ENCODE measurements at regions not wholly inside any gene's neighbourhood (a gene's known extent, or its start where the extent isn't known, plus 50 kb on each side); places are given as distances from the start of the nearest gene placed in this dataset.

GRCh38 chr2:221817052-221817451, 244.9 kb upstream of the EPHA4 start:
- H3K9me3 ChIP-seq, result no peaks in the 10 kb centered on the region
- DNase-seq, result no peak
- WGBS, 2 donors, result 71 to 92% methylated on average over 4 of the region's 4 CpGs
- no peaks in the 10 kb centered on the region for H3K4me1 ChIP-seq
- no peak overlapping the region for H3K27ac ChIP-seq
- H3K4me3 ChIP-seq, result no peak overlapping the region
- H3K27me3 ChIP-seq, result no peaks in the 10 kb centered on the region
- no peaks in the 10 kb centered on the region for H3K36me3 ChIP-seq
- TF ChIP-seq CTCF (IDR thresholded peaks at IDR 0.05) (no peak), POLR2A (IDR thresholded peaks at IDR 0.05) (no peak)
- intact Hi-C loops (cut with DNase I), result no loop called here

GRCh38 chr2:221816566-221816965, 244.5 kb upstream of the EPHA4 start:
- 72 to 78% methylated on average over 6 to 9 of the region's 9 CpGs for WGBS, 2 donors
- no peaks in the 10 kb centered on the region for H3K27me3 ChIP-seq
- no peaks in the 10 kb centered on the region for H3K4me1 ChIP-seq
- H3K36me3 ChIP-seq, result no peaks in the 10 kb centered on the region
- DNase-seq, result no peak
- no peak overlapping the region for H3K27ac ChIP-seq
- H3K4me3 ChIP-seq, result no peak overlapping the region
- intact Hi-C loops (cut with DNase I), result no loop called here
- no peak for TF ChIP-seq CTCF (IDR thresholded peaks at IDR 0.05)
- TF ChIP-seq POLR2A (IDR thresholded peaks at IDR 0.05), result no peak
- H3K9me3 ChIP-seq, result no peaks in the 10 kb centered on the region

GRCh38 chr2:221810650-221811049, 238.5 kb upstream of the EPHA4 start:
- H3K36me3 ChIP-seq, result no peaks in the 10 kb centered on the region
- H3K4me1 ChIP-seq, result no peaks in the 10 kb centered on the region
- no peaks in the 10 kb centered on the region for H3K27me3 ChIP-seq
- H3K27ac ChIP-seq, result no peak overlapping the region
- TF ChIP-seq CTCF (IDR thresholded peaks at IDR 0.05) (no peak), POLR2A (IDR thresholded peaks at IDR 0.05) (no peak)
- no peaks in the 10 kb centered on the region for H3K9me3 ChIP-seq
- DNase-seq, result no peak
- no peak overlapping the region for H3K4me3 ChIP-seq
- intact Hi-C loops (cut with DNase I), result no loop called here

- WGBS, 2 donors, result 23% methylated on average over 4 of the region's 4 CpGs
- no peaks in the 10 kb centered on the region for H3K9me3 ChIP-seq
Observed at GRCh38 chr2:221810245-221810644, 238.1 kb upstream of the EPHA4 start.

GRCh38 chr2:221808488-221808887, 236.4 kb upstream of the EPHA4 start:
- H3K27ac ChIP-seq, result no peak overlapping the region
- TF ChIP-seq POLR2A (IDR thresholded peaks at IDR 0.05) (no peak), CTCF (IDR thresholded peaks at IDR 0.05) (no peak)
- H3K27me3 ChIP-seq, result no peaks in the 10 kb centered on the region
- DNase-seq, result no peak
- no peaks in the 10 kb centered on the region for H3K4me1 ChIP-seq
- H3K9me3 ChIP-seq, result no peaks in the 10 kb centered on the region
- H3K4me3 ChIP-seq, result no peak overlapping the region
- WGBS, 2 donors, result 46 to 55% methylated on average over 1 of the region's 1 CpG
- intact Hi-C loops (cut with DNase I), result no loop called here
- no peaks in the 10 kb centered on the region for H3K36me3 ChIP-seq

More at GRCh38 chr2:221810245-221810644, 238.1 kb upstream of the EPHA4 start:
- TF ChIP-seq CTCF (IDR thresholded peaks at IDR 0.05), result no peak
- TF ChIP-seq POLR2A (IDR thresholded peaks at IDR 0.05), result no peak
- H3K4me3 ChIP-seq, result no peak overlapping the region
- H3K27me3 ChIP-seq, result no peaks in the 10 kb centered on the region
- no peak overlapping the region for H3K27ac ChIP-seq
- intact Hi-C loops (cut with DNase I), result no loop called here
- DNase-seq, result no peak
- no peaks in the 10 kb centered on the region for H3K36me3 ChIP-seq
- H3K4me1 ChIP-seq, result no peaks in the 10 kb centered on the region
